ENCODE measurements at regions not wholly inside any gene's neighbourhood (a gene's known extent, or its start where the extent isn't known, plus 50 kb on each side); places are given as distances from the start of the nearest gene placed in this dataset.

- no peak for TF ChIP-seq CTCF (IDR thresholded peaks at IDR 0.05; ENCODE audit: insufficient read depth, low read length, severe bottlenecking)
- no peak for DNase-seq (ENCODE audit: low read depth)
- no peak for FAIRE-seq
- Histone ChIP-seq H3K36me3 (ENCODE audit: control insufficient read depth, insufficient read depth, low read length) (no peaks in the 10 kb centered on the region), H3K27me3 (ENCODE audit: control insufficient read depth, insufficient read depth, low read length) (no peaks in the 10 kb centered on the region), H3K4me3 (ENCODE audit: low read depth, low read length) (no peak overlapping the region)
Observed at GRCh38 chr2:118634876-118635275, 212.6 kb downstream of the EN1 start.

DNA sequence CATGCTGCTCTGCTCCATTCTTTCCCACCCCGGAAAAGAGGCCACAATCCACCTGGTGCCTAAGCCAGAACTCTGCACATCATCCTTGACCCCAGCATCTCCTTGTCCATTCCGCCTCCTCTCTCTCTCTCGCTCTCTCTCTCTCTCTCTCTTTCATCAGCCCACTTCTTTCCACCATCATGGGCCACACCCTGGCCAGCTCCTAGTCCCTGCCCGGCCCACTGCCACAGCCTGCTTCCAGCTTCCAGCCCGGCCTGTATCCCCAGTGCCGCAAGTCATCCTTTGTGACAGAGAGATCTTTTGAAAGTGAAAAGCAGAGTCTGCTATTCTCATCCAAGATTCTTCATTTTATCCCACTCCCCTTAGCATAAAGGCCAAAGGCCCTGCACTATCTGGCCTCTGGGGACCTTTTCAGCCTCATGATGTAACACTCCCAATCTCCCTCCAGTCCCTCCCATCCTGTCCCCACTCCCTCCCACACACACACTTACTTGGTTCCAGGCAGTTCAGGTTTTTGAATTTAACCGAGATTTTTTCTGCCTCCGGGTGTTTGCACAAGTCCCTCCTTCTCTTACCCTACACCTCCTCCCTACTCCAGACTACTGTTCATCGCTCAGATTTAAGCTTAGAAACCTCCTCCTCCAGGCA is 214.0 kb downstream of the EN1 start:
- no peaks in the 10 kb centered on the region for H3K27me3 ChIP-seq (ENCODE audit: control insufficient read depth, insufficient read depth, low read length)
- H3K36me3 ChIP-seq (ENCODE audit: control insufficient read depth, insufficient read depth, low read length), result no peaks in the 10 kb centered on the region
- no peak for FAIRE-seq
- H3K4me3 ChIP-seq (ENCODE audit: low read depth, low read length), result no peak overlapping the region
- DNase-seq (ENCODE audit: low read depth), result no peak
- no peak for TF ChIP-seq CTCF (IDR thresholded peaks at IDR 0.05; ENCODE audit: insufficient read depth, low read length, severe bottlenecking)

DNA sequence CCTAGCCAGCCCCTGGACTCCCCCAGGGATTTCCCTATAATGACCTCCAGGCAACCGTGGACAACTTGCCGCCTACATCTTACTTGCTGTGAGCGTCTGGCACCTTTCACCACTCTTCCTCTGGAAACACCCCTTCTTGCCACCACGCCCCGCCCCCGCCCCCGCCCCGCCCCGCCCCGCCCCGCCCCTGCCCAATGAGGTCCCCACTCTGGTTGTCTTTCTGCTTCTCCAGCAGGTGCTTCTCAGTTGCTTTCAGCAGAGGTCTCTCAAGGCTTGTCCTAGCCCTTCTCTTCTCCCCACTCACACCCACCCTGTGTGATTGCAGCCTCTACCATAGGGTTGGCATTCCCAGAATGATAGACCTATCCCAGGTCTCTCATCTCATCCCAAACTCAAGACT is 214.5 kb downstream of the EN1 start:
- Histone ChIP-seq H3K36me3 (ENCODE audit: control insufficient read depth, insufficient read depth, low read length) (no peaks in the 10 kb centered on the region), H3K27me3 (ENCODE audit: control insufficient read depth, insufficient read depth, low read length) (no peaks in the 10 kb centered on the region), H3K4me3 (ENCODE audit: low read depth, low read length) (no peak overlapping the region)
- TF ChIP-seq CTCF (IDR thresholded peaks at IDR 0.05; ENCODE audit: insufficient read depth, low read length, severe bottlenecking), result no peak
- DNase-seq (ENCODE audit: low read depth) (no peak), FAIRE-seq (no peak)

DNA sequence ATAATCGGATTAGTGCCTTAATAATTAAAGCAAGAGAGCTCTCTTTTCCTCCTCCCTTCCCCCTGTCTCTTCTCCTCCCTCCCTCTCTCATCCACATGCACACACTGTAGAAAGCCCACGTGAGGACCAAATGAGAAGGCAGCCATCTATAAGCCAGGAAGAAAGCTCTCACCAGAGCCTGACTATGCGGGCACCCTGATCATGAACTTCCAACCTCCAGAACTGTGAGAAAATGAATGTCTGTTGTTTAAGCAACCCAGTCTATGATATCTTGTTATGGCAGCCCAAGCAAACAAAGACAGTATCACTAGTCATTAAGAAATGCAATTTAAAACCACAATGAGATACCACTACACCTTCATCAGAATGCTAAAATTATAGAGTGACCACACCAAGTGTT is 220.3 kb downstream of the EN1 start:
- TF ChIP-seq CTCF (IDR thresholded peaks at IDR 0.05; ENCODE audit: insufficient read depth, low read length, severe bottlenecking), result no peak
- FAIRE-seq, result no peak
- H3K36me3 ChIP-seq (ENCODE audit: control insufficient read depth, insufficient read depth, low read length), result no peaks in the 10 kb centered on the region
- no peak overlapping the region for H3K4me3 ChIP-seq (ENCODE audit: low read depth, low read length)
- no peaks in the 10 kb centered on the region for H3K27me3 ChIP-seq (ENCODE audit: control insufficient read depth, insufficient read depth, low read length)
- DNase-seq (ENCODE audit: low read depth), result no peak

DNA sequence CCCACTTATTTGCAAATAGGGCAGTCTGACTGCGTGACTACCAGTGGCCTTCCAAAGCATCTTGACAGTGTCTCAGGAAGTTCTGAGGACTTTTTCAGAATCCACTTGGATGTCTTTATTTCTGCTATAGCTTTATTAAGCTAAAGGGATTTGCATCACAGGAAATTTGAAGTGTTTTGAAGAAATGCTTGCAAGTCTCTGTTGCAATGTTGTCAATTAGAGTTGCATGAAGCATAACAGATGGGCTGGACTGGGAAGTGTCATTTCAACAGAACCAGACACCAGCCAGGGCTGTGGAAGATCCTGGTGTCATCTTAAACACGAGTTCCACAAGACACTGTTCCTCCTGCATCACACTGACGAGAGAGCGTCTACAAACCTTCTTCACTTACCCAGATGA is 224.5 kb downstream of the EN1 start:
- no peak overlapping the region for H3K4me3 ChIP-seq (ENCODE audit: low read depth, low read length)
- DNase-seq (ENCODE audit: low read depth), result no peak
- FAIRE-seq, result no peak
- TF ChIP-seq CTCF (IDR thresholded peaks at IDR 0.05; ENCODE audit: insufficient read depth, low read length, severe bottlenecking), result no peak
- no peaks in the 10 kb centered on the region for H3K36me3 ChIP-seq (ENCODE audit: control insufficient read depth, insufficient read depth, low read length)
- no peaks in the 10 kb centered on the region for H3K27me3 ChIP-seq (ENCODE audit: control insufficient read depth, insufficient read depth, low read length)

DNA sequence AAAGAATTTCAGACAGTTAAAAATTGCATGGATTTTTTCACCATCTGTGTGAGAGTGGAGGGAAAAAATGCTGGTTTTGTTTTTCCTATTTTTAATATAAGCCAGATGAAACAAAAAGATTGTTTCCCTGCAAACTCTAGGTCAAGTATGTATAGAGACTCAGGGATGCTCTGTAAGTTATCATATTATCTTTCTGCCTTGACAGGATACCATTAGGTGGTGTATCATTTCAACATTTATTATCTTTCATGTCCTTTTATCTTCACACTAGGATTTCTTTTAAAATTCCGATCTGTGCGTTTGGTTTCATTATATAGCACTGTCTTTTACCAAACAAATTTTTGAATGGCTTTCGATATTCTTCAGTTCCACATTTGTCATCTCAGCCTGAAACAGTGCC is 225.3 kb downstream of the EN1 start:
- DNase-seq (ENCODE audit: low read depth) (no peak), FAIRE-seq (no peak)
- no peak overlapping the region for H3K4me3 ChIP-seq (ENCODE audit: low read depth, low read length)
- H3K36me3 ChIP-seq (ENCODE audit: control insufficient read depth, insufficient read depth, low read length), result no peaks in the 10 kb centered on the region
- TF ChIP-seq CTCF (IDR thresholded peaks at IDR 0.05; ENCODE audit: insufficient read depth, low read length, severe bottlenecking), result no peak
- H3K27me3 ChIP-seq (ENCODE audit: control insufficient read depth, insufficient read depth, low read length), result no peaks in the 10 kb centered on the region

Data from bronchial epithelial cell (primary cell).